Activated naive CD8-positive, alpha-beta T cell treated with anti-CD3 and anti-CD28 coated beads for 36 hours (primary cell): ENCODE measurements at regions not wholly inside any gene's neighbourhood (a gene's known extent, or its start where the extent isn't known, plus 50 kb on each side); places are given as distances from the start of the nearest gene placed in this dataset.
"Not testable (repeated sequence)": the region's sequence is repeated elsewhere in the genome, so short reads cannot be mapped to it uniquely, and the experiment has no call there.

Source experiments
- DNase-seq: peaks from one replicate; pipeline ENCODE4 v3.0.0; 2021
- H3K27ac Mint-ChIP-seq: one replicate; pipeline ENCODE4 v1.8.0; 2022; ENCODE audit warnings: mild to moderate bottlenecking, moderate library complexity, mixed read lengths
- H3K27me3 Mint-ChIP-seq: one replicate; pipeline ENCODE4 v1.8.0; 2022; ENCODE audit warnings: mild to moderate bottlenecking, mixed read lengths
- H3K36me3 Mint-ChIP-seq: one replicate; pipeline ENCODE4 v1.8.0; 2021; ENCODE audit warnings: mild to moderate bottlenecking, mixed read lengths
- H3K4me1 Mint-ChIP-seq: one replicate; pipeline ENCODE4 v1.8.0; 2021; ENCODE audit warnings: mixed read lengths
- H3K4me3 Mint-ChIP-seq: one replicate; pipeline ENCODE4 v1.8.0; 2022; ENCODE audit warnings: mild to moderate bottlenecking, moderate library complexity, mixed read lengths
- H3K9me3 Mint-ChIP-seq: one replicate; pipeline ENCODE4 v1.8.0; 2022; ENCODE audit warnings: mixed read lengths

DNA sequence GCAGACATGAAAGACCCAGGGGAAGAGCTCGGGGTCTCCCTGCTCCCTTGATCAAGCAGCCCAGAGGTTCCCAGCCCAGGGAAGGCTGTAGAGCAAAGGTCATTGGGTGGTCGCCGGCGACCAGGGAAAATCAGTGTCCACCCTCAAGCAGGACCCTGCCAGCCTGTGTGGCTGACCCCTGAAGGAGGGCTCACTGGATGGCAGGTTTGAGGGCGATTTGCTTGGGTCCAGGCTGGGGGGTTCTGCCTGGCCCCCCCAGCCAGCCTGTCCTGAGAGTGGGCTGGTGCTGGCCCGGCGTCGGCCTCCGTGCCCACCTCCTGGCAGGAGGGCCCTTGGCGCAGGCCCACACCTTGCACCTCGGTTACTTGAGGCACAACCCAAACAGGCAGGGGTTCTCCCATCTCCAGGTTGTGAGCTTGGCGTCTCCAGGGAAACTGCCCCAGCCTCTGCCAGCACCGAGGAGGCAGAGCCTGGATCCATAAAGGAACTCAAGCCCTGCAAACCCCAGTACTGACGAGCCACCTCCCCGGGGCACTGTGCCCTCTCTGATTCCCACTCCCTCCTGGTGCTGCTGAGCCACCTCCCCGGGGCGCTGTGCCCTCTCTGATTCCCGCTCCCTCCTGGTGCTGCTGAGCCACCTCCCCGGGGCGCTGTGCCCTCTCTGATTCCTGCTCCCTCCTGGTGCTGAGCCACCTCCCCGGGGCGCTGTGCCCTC is 329.0 kb upstream of the SFSWAP start:
- Mint-ChIP-seq H3K4me1 (no peaks in the 10 kb centered on the region), H3K27ac (no peak overlapping the region), H3K27me3 (peaks cover 10% of the 10 kb centered on the region), H3K4me3 (no peak overlapping the region), H3K9me3 (no peaks in the 10 kb centered on the region), H3K36me3 (no peaks in the 10 kb centered on the region)
- no peak for DNase-seq

DNA sequence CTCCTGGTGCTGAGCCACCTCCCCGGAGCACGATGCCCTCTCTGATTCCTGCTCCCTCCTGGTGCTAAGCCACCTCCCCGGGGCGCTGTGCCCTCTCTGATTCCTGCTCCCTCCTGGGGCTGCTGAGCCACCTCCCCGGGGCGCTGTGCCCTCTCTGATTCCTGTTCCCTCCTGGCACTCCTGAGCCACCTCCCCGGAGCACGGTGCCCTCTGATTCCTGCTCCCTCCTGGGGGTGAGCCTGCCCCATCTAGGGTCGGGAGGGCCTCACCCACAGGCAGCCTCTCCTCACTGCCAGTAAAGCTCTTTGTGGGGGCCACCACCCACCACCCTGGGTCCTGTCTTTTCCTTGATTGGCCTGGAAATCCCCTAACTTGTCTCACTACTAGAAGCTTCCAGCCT is 327.6 kb upstream of the SFSWAP start:
- Mint-ChIP-seq H3K9me3 (no peaks in the 10 kb centered on the region), H3K4me3 (no peak overlapping the region), H3K27ac (no peak overlapping the region), H3K4me1 (no peaks in the 10 kb centered on the region), H3K36me3 (no peaks in the 10 kb centered on the region), H3K27me3 (peaks cover 10% of the 10 kb centered on the region)
- DNase-seq, result no peak

DNA sequence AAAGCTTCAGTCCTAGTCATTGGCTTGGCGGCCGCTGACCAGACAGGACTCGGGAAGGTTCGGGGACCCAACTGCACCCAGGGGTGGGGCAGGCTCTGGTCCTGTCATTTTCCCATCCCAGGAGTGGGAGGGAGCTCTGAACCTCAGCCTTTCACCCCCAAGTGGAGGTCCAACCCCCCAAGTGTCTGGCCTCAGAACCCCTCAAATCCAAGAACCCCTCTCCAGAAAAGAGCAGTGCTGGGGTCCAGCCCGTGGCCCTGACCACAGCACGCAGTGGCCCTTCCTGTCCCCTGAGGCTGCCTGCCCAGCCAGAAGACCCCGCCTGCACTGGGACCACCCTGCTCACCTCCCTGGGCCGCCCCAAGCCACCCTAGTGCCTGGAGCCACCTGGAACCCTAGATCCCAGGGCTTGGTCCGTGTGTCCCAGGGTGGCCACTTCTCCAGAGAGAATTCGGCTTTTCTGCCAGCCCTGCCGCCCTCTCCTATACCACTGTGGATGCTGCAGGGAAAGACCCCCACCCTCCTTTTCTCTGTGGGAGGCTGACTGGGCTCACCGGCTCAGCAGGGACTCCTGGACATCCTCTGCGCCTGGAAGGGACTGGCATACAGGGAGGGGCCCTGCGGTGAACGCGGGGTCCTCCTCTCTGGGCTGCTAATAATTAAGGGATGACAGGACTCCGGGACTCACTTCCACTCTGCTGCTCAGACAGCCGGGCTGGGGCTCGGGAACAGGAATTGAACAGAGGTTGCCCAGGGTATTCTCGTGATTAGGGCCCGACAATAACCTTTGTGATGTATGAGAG is 326.9 kb upstream of the SFSWAP start:
- no peaks in the 10 kb centered on the region for H3K9me3 Mint-ChIP-seq
- no peaks in the 10 kb centered on the region for H3K36me3 Mint-ChIP-seq
- H3K4me1 Mint-ChIP-seq, result no peaks in the 10 kb centered on the region
- no peak overlapping the region for H3K27ac Mint-ChIP-seq
- H3K4me3 Mint-ChIP-seq, result no peak overlapping the region
- no peak for DNase-seq
- H3K27me3 Mint-ChIP-seq, result peaks cover 10% of the 10 kb centered on the region

DNA sequence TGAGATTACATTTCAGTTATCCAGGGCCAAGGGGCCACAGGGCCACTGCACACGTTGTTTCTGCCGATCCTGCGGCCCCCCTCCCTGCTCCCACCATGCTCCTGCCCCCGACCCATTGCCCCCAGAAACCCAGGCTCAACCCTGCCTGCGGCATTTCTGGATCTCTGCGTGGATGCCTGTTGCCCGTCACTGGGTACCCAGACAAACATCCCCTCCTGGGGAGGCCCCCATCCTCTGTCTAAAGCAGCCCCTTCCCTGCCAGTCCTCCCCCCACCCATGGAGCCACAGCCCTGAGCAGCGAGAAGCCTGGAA is 326.4 kb upstream of the SFSWAP start:
- no peak for DNase-seq
- no peaks in the 10 kb centered on the region for H3K9me3 Mint-ChIP-seq
- H3K4me1 Mint-ChIP-seq, result no peaks in the 10 kb centered on the region
- H3K4me3 Mint-ChIP-seq, result no peak overlapping the region
- no peak overlapping the region for H3K27ac Mint-ChIP-seq
- H3K27me3 Mint-ChIP-seq, result peaks cover 9% of the 10 kb centered on the region
- H3K36me3 Mint-ChIP-seq, result no peaks in the 10 kb centered on the region

DNA sequence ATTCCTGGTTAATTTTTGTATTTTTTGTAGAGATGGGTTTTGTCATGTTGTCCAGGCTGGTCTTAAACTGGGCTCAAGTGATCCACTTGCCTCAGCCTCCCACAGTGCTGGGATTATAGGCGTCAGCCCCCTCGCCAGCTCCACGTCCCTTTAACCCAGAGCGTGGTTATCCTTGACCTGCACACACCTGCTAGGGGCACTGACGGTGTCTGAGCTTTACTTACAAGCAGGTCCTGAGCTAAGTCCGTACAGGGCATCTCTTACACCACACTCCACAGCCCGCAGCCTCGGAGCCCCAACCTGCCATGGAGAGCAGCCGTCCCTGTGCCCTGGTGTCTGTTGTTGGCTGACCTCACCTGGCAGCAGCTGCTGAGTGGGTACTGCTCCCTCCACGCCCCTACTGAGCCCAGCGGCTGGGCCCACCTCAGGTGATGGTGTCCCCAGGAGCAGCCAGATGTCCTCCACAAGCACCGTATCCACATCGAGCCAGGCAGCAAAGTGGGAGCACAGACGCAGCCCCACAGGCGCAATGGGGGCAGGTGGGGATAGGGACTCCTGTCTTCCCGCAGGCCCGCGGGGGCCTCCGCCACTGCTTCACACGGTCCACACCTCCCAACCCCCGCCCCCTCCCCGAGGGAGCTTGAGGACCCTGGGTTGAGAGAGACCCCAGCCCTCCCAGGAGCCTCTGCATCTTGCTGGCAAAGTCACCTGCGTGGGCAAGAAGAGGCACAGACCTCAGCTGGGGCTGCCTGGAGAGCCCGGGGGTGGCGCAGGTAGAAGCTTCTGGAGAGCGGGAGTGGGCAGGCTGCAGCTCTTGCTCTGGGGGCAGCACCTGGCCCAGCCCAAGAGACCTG is 325.4 kb upstream of the SFSWAP start:
- Mint-ChIP-seq H3K36me3 (no peaks in the 10 kb centered on the region), H3K27me3 (peaks cover 9% of the 10 kb centered on the region), H3K4me1 (no peaks in the 10 kb centered on the region), H3K4me3 (no peak overlapping the region), H3K9me3 (no peaks in the 10 kb centered on the region), H3K27ac (no peak overlapping the region)
- no peak for DNase-seq

DNA sequence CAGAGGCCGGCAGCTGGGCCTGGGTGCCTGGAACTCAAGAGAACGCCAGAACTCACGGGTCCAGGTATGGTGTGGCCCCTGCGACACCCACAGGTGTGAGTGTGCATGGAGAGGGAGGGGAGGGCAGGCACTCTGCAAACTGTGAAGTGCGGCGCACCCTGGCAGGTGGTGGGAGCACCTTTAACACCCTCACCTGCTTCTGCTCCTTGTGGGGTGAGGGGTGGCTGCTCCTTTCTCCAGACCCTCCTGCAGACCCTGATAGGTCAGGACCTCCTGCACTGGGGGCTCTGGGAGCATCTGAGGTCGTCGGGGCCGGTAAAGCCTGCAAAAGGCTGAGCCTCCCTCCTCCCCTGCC is 324.7 kb upstream of the SFSWAP start:
- Mint-ChIP-seq H3K36me3 (no peaks in the 10 kb centered on the region), H3K4me3 (no peak overlapping the region), H3K27me3 (peaks cover 9% of the 10 kb centered on the region), H3K27ac (no peak overlapping the region), H3K9me3 (no peaks in the 10 kb centered on the region), H3K4me1 (no peaks in the 10 kb centered on the region)
- no peak for DNase-seq

DNA sequence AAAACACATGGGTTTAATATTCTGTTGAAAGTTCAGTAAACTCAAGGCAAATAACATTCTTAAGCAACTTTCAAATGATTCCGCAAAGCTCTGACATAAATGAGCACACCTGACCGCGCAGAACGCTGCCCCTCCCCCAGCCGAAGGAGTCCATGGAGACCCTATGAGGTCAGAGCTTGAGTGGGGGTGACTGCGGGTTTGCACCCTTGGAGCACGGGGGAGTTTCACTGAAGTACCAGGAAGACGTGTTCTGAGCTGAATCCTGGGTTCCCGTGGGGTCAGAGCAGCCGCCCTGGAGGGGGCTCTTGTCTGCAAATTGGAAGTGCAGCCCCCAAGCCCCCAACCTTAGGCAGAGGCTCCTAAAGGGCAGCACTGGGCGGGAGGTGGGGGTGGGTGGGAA is 324.1 kb upstream of the SFSWAP start:
- peaks cover 9% of the 10 kb centered on the region for H3K27me3 Mint-ChIP-seq
- no peaks in the 10 kb centered on the region for H3K4me1 Mint-ChIP-seq
- H3K4me3 Mint-ChIP-seq, result no peak overlapping the region

DNA sequence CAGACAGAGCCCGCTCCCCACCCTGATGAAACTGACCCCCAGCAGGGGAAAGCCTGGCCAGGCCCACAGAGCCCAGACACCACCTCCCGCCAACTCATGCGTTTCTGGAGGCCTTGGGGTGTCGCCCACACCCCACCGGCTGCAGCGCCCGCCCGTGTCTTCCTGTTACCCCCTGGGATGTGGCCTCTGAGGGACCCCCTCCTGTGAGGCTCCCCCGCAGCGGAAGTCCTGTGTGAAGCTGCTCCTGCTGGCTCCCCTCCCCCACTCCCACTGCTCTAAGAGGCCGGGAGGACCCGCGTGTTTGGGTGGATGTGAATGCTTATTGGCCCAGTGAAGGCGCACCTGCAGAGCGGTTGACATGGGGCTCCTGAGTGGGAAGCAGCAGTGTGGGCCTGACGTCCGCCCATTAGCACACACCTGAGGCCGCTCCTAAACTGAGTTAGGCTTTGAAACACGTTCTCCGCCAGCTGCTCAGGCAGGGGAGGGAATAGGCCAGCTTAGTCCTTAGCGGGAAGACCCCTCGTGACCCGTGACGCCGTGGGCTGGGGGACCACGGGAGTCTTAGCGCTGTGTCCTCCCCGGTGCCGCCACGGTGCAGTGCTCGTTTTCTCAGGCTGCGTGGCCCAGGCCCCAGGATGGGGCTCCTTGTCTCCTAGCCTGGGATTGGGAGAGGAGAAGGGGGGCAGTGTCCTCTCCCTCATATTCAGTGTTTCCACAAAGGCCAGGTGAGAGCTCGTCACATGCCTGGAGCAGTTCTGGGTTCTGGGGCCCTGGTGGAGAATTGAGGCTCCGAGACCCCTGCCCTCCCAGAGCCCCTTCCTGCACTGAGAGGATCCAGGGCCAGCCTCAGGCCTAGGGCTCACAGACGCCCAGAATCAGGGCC is 323.4 kb upstream of the SFSWAP start:
- Mint-ChIP-seq H3K27ac (no peak overlapping the region), H3K4me3 (no peak overlapping the region), H3K36me3 (no peaks in the 10 kb centered on the region), H3K27me3 (peaks cover 9% of the 10 kb centered on the region), H3K4me1 (no peaks in the 10 kb centered on the region), H3K9me3 (no peaks in the 10 kb centered on the region)
- no peak for DNase-seq

More for the DNA sequence above, 324.1 kb upstream of the SFSWAP start:
- no peaks in the 10 kb centered on the region for H3K9me3 Mint-ChIP-seq
- no peaks in the 10 kb centered on the region for H3K36me3 Mint-ChIP-seq
- no peak for DNase-seq
- H3K27ac Mint-ChIP-seq, result no peak overlapping the region

DNA sequence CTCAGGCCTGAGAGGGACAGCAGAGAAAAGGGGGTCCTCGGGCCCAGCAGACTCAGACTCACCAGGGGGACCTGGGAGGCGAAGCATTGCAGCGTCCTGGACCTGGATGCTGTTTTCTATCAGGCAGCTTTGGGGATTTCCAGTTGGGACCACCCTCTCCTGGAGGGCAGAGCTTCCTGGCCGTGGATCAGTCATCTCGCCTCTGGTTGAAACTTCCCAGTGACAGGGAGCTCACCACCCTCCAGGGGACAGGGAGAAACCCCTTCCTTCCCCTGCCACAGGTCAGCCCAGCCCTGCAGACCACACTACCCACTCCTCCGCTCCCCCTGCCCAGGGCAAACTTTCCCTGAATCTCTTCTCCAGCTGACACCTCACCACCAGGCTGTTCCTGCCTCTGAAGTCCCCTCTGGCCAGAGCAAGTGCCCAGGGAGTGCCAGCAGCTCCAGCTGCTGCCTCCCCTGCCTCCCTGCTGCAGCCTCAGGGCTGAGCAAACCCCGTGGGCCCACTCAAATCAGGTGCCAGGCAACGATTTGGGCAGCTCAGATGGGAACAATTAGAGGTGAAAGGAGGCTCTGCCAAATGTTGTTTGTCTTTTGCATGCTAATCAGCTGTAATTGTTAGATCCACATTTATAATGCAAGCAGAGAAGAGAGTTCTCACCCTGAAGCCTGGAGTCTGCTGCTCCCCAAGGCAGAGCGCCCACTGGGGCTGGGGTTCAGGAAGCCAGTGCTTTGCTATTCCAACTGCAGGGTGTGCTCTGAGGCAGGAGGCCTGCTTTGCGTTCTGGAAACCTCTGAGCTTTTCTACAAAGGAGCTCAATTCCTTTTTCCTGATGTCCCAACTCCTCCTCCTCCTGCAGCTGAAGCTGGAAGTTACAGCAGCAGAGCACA is 322.5 kb upstream of the SFSWAP start:
- DNase-seq, H3K4me1 Mint-ChIP-seq, H3K9me3 Mint-ChIP-seq, H3K36me3 Mint-ChIP-seq, H3K4me3 Mint-ChIP-seq, H3K27me3 Mint-ChIP-seq: not testable (repeated sequence)
- peak overlapping the region; percentile 51 for H3K27ac Mint-ChIP-seq

DNA sequence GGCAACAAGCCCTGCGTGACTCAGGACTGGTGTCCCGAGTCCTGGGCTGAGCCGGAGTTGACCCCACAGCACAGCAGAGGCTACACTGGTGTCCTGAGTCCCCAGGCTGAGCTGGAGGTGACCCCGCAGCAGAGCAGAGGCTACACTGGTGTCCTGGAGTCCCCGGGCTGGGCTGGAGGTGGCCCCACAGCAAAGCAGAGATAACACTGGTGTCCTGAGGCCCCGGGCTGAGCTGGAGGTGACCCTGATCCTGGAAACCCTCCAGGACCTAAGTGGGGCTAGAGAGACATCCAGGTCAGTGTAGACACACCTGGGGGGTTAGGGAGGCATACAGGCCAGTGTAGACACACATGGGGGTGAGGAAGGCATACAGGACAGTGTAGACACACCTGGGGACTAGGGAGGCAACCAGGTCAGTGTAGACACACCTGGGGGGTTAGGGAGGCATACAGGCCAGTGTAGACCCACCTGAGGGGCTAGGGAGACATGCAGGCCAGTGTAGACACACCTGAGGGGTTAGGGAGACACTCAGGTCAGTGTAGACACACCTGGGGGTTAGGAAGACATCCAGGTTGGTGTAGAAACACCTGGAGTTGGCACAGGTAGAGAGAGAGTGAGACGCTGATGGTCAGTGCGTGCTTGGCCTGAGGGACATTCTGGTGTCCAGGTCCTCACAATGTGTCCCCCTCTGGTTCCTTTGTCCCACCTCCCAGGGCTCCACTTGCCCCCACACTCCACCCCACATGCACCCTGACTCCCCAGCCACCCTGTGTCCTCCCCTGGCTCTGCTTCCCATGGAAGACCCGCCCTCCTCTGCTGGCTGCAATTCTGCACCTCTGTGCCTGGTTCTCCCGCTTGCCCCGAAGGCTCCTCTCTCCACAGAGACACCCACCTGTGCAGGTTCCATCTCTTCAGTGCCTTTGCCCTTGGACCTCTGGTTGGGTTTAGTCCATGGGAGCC is 321.6 kb upstream of the SFSWAP start:
- peaks cover 5% of the 10 kb centered on the region for H3K27me3 Mint-ChIP-seq
- H3K36me3 Mint-ChIP-seq, result no peaks in the 10 kb centered on the region
- no peaks in the 10 kb centered on the region for H3K9me3 Mint-ChIP-seq
- no peak overlapping the region for H3K27ac Mint-ChIP-seq
- H3K4me1 Mint-ChIP-seq, result no peaks in the 10 kb centered on the region
- H3K4me3 Mint-ChIP-seq, result no peak overlapping the region
- DNase-seq, result no peak

DNA sequence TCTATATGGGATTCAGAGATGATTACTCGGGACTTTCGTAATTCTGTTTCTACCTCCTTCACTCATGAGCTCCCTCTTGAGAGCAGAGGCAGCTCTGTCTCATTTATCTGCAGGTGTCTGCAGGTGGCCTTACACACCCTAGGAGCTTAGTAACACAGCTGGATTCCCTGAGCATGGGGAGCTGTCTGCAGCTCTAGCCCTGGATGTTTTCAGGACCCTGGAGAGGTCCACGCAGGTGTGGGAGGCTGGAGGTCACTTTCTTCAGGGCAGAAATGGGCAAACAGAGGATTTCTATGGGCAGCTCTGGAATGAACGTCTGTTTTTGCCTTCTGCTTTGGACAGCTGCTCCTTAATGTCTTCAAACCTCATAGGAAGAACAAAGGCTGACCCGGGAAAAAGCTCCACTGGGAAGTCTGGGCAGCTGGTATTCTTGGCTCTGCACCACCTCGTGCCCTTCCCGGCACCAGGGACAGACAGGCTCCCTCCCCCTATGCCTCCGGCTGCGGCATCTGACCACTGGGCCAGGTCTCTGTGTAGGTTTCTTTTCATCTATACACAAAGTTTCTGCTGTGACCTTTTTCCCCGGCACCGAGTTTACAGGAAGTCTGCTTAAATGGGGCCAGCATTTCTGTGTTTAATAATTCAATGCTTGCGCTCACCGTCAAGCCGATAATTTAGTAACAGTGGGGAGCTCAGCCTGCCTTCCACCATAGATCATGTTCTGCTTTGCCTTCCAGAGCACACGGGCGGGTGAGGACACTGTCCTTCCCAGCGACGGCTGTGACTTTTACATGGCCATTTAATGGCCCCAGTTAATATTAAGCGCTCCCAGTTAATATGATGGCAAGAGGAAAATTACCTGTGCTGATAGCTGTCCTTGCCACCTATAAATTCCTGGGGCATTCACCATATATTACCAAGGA is 320.2 kb upstream of the SFSWAP start:
- Mint-ChIP-seq H3K36me3 (no peaks in the 10 kb centered on the region), H3K27ac (no peak overlapping the region), H3K27me3 (peaks cover 5% of the 10 kb centered on the region), H3K4me3 (no peak overlapping the region), H3K9me3 (no peaks in the 10 kb centered on the region), H3K4me1 (no peaks in the 10 kb centered on the region)
- DNase-seq, result no peak

DNA sequence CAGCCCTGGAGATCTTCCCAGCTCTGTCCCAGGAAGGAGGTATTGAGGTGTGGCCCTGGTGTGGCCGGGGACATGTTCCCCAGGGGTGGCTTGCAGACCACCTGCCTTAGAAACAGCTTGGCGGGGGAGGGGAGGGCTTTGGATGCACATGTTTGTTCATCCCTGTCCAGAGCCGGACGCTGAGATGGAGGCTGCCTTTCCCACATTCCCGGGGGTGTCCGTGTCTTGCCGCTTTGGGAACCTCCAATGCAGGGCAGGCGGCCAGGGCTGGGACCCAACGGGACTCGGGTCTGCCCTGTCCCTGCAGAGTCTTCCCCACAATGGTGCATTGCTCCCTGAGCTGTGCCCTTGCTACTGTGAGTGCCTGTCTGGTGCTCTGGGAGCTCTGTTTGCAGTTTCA is 319.5 kb upstream of the SFSWAP start:
- H3K4me1 Mint-ChIP-seq, result no peaks in the 10 kb centered on the region
- no peak for DNase-seq
- H3K9me3 Mint-ChIP-seq, result no peaks in the 10 kb centered on the region
- peaks cover 5% of the 10 kb centered on the region for H3K27me3 Mint-ChIP-seq
- no peaks in the 10 kb centered on the region for H3K36me3 Mint-ChIP-seq
- no peak overlapping the region for H3K27ac Mint-ChIP-seq
- H3K4me3 Mint-ChIP-seq, result no peak overlapping the region
